HepG2 (cell line): ENCODE measurements at regions not wholly inside any gene's neighbourhood (a gene's known extent, or its start where the extent isn't known, plus 50 kb on each side); places are given as distances from the start of the nearest gene placed in this dataset.

Source experiments
- ATAC-seq: fragments of 200-7000 bp; cut with Tn5 transposase; 3 replicates; pipeline ENCODE4 v1.9.1; 2020; ENCODE audit warnings: mild to moderate bottlenecking, moderate library complexity
- BruUV-seq: library from RNA; stranded (reverse); fragments of 400-500 nt; replicated peaks from 2 replicates; lab custom pipeline; 2021; lab: Mats Ljungman, UMichigan
- CTCF ChIA-PET: fragments of 300-600 bp; formaldehyde crosslinking; extraction: SDS; loops from one replicate; lab custom pipeline; 2021; ENCODE audit warnings: low total read pairs, inconsistent platforms, low intra/inter-chr PET ratio; lab: Yijun Ruan, JAX
- POLR2A ChIA-PET: fragments of 350-600 bp; sonication (Branson Sonifier 250); formaldehyde crosslinking; loops from one replicate; lab custom pipeline; 2020; ENCODE audit warnings: antibody characterized with exemption, inconsistent platforms; lab: Yijun Ruan, JAX
- DNase-seq: peaks from one replicate; pipeline ENCODE4 v3.0.0-alpha.2; 2015; ENCODE audit warnings: low spot score
- FAIRE-seq: peaks from 3 replicates; lab custom pipeline; 2011; peaks lifted over from hg19 to GRCh38; lab: Jason Lieb, UNC
- H2AFZ ChIP-seq: one replicate; pipeline ENCODE4 v1.6.1; 2011; ENCODE audit warnings: low read length, inconsistent platforms
- H3K27ac ChIP-seq: fragments of 300-600 bp; 3 replicates; pipeline ENCODE4 v1.8.0; 2011; ENCODE audit warnings: mixed run types, mild to moderate bottlenecking, mixed read lengths, low read length, inconsistent platforms; ENCODE audit not compliant: insufficient read depth; ENCODE audit errors: extremely low read length
- H3K27me3 ChIP-seq, 2 experiments: fragments of 200-600 bp in 1 of 2; 2 replicates in 1 of 2; 3 replicates in 1 of 2; pipeline versions ENCODE4 v1.6.0 to v1.8.0; 2011; ENCODE audit warnings: low read length in 2 of 2, mild to moderate bottlenecking in 2 of 2, moderate library complexity in 2 of 2, inconsistent platforms in 1 of 2; ENCODE audit not compliant: insufficient read depth in 2 of 2, control insufficient read depth in 1 of 2
- H3K36me3 ChIP-seq, 2 experiments: fragments of 200-600 bp in 1 of 2; replicated peaks in 1 of 2; 2 replicates in 1 of 2; 3 replicates in 1 of 2; pipeline versions ENCODE4 v1.5.1 to v1.8.0; 2011; ENCODE audit warnings: low read length in 2 of 2, inconsistent platforms in 1 of 2; ENCODE audit not compliant: insufficient read depth in 2 of 2, control insufficient read depth in 1 of 2
- H3K4me1 ChIP-seq: 2 replicates; pipeline ENCODE4 v1.5.1; 2012; ENCODE audit warnings: low read length, inconsistent platforms; ENCODE audit not compliant: insufficient read depth
- H3K4me2 ChIP-seq: 2 replicates; pipeline ENCODE4 v1.6.0; 2011; ENCODE audit warnings: low read depth, low read length, inconsistent platforms
- H3K4me3 ChIP-seq, 3 experiments: fragments of 200-600 bp in 1 of 3; sonication (generic), shearing (Covaris generic) in 1 of 3; replicated peaks in 1 of 3; 2 replicates each; pipeline ENCODE4 v1.5.1; 2011 to 2016; ENCODE audit warnings: low read length in 3 of 3, inconsistent platforms in 2 of 3, low read depth in 2 of 3, mild to moderate bottlenecking in 2 of 3, control low read depth in 1 of 3, mixed read lengths in 1 of 3; ENCODE audit not compliant: insufficient read depth in 1 of 3
- H3K79me2 ChIP-seq: one replicate; pipeline ENCODE4 v1.6.1; 2011; ENCODE audit warnings: low read length, inconsistent platforms; ENCODE audit not compliant: insufficient read depth
- H3K9ac ChIP-seq: 2 replicates; pipeline ENCODE4 v1.6.0; 2011; ENCODE audit warnings: mild to moderate bottlenecking, low read depth, low read length, inconsistent platforms; ENCODE audit not compliant: insufficient read depth
- H3K9me3 ChIP-seq: 2 replicates; pipeline ENCODE4 v1.5.1; 2012; ENCODE audit warnings: mild to moderate bottlenecking, low read length
- H4K20me1 ChIP-seq: 2 replicates; pipeline ENCODE4 v1.6.0; 2011; ENCODE audit warnings: inconsistent platforms, mild to moderate bottlenecking, low read length, moderate library complexity; ENCODE audit not compliant: insufficient read depth
- ATF7 ChIP-seq, 2 experiments: fragments of 450-650 bp in 1 of 2; sonication (generic) in 1 of 2; formaldehyde crosslinking in 1 of 2; IDR thresholded peaks; 2 replicates each; pipeline versions ENCODE4 v1.4.0 to v1.6.1; 2016 to 2020; ENCODE audit warnings: antibody characterized with exemption in 1 of 2, mild to moderate bottlenecking in 1 of 2, missing genetic modification reagents in 1 of 2
- CEBPB ChIP-seq: IDR thresholded peaks from 2 replicates; pipeline ENCODE4 v1.6.1; 2011; ENCODE audit warnings: low read depth, low read length, improper control_type of control experiment, borderline replicate concordance
- CREB1 ChIP-seq, 2 experiments: fragments of 450-650 bp in 1 of 2; IDR thresholded peaks; 2 replicates each; pipeline ENCODE4 v1.6.1; 2016 to 2017; ENCODE audit warnings: control low read depth in 1 of 2, mild to moderate bottlenecking in 1 of 2, missing compliant biosample characterization in 1 of 2, missing genetic modification characterization in 1 of 2
- JARID2 ChIP-seq: sonication (generic); formaldehyde crosslinking; IDR thresholded peaks from 2 replicates; pipeline ENCODE4 v1.8.1; 2023; ENCODE audit warnings: missing genetic modification reagents, inconsistent platforms; ENCODE audit not compliant: insufficient replicate concordance
- NR2F6 ChIP-seq, 2 experiments: IDR thresholded peaks; 2 replicates each; pipeline ENCODE4 v1.6.1; 2016; ENCODE audit warnings: antibody characterized with exemption in 1 of 2, mild to moderate bottlenecking in 1 of 2
- ZNF710 ChIP-seq: sonication (generic); formaldehyde crosslinking; IDR thresholded peaks from 2 replicates; pipeline ENCODE4 v1.5.0; 2020; ENCODE audit warnings: mild to moderate bottlenecking, missing genetic modification reagents, borderline replicate concordance
- ZNF772 ChIP-seq: sonication (generic); formaldehyde crosslinking; IDR thresholded peaks from 2 replicates; pipeline ENCODE4 v1.5.0; 2020; ENCODE audit warnings: mild to moderate bottlenecking, missing genetic modification reagents
- WGBS: methylation state at CpG from one replicate; pipeline ENCODE4 v1.1.6; 2017; ENCODE audit warnings: low lambda C conversion rate; 5-methylcytosine and 5-hydroxymethylcytosine counted together
- in situ Hi-C: cut with HindIII; loops from 2 replicates; pipeline ENCODE4 v1.10.0; 2017; ENCODE audit warnings: low pct_unique_long_range_greater_than_20kb; ENCODE audit not compliant: extremely low pct_ligation_motif_present
- intact Hi-C: fragments of 100-400 bp; cut with micrococcal nuclease; formaldehyde crosslinking; loops from one replicate; pipeline ENCODE4 v1.10.0; 2022; ENCODE audit not compliant: unreplicated experiment

GRCh38 chr6:142642651-142643050 is 302.3 kb downstream of the HIVEP2 start:
- no peak overlapping the region for H3K27ac ChIP-seq
- H3K9ac ChIP-seq, result no peak overlapping the region
- no peak for TF ChIP-seq ZNF710 (CRISPR knock-in tag)
- no peak for TF ChIP-seq CEBPB
- intact Hi-C loops, result no loop called here
- ChIA-PET CTCF (no interaction called here), POLR2A (no interaction called here)
- BruUV-seq, result no TSS peak
- H4K20me1 ChIP-seq, result no peaks in the 10 kb centered on the region
- in situ Hi-C loops, result no loop called here
- H3K27me3 ChIP-seq, result peaks cover 0 to 1% of the 10 kb centered on the region in 2 experiments; a peak in 1 of 5 replicates
- H3K4me1 ChIP-seq, result peaks cover 5% of the 10 kb centered on the region
- H3K4me3 ChIP-seq, result no peak overlapping the region
- H3K79me2 ChIP-seq, result no peaks in the 10 kb centered on the region
- ATAC-seq (no peak), DNase-seq (no peak), FAIRE-seq (no peak)
- no peaks in the 10 kb centered on the region for H3K9me3 ChIP-seq
- no peaks in the 10 kb centered on the region for H3K36me3 ChIP-seq
- whole genome bisulfite sequencing, result 53% methylated on average over 1 of the region's 1 CpG
- H2AFZ ChIP-seq, result no peak overlapping the region
- no peak overlapping the region for H3K4me2 ChIP-seq

GRCh38 chr6:142644866-142645265 is 300.1 kb downstream of the HIVEP2 start:
- H2AFZ ChIP-seq, result no peak overlapping the region
- POLR2A ChIA-PET, result no interaction called here
- in situ Hi-C loops, result no loop called here

More at GRCh38 chr6:142644866-142645265, 300.1 kb downstream of the HIVEP2 start:
- Histone ChIP-seq H3K79me2 (no peaks in the 10 kb centered on the region), H3K4me1 (peaks cover 18% of the 10 kb centered on the region)
- intact Hi-C loops, result no loop called here
- no peak for ATAC-seq
- TF ChIP-seq NR2F6 (IDR thresholded peaks at IDR 0.05) (no peak), NR2F6 (CRISPR knock-in tag; IDR thresholded peaks at IDR 0.05) (no peak), ATF7 (IDR thresholded peaks at IDR 0.05) (peak; percentile 75), ATF7 (CRISPR knock-in tag; IDR thresholded peaks at IDR 0.05) (no peak), CREB1 (IDR thresholded peaks at IDR 0.05) (peak; percentile 68), CREB1 (CRISPR knock-in tag; IDR thresholded peaks at IDR 0.05) (no peak), ZNF772 (CRISPR knock-in tag) (no peak), JARID2 (CRISPR knock-in tag) (no peak)
- TF ChIP-seq, all 625 proteins: peak for 2
- Histone ChIP-seq H3K9me3 (no peaks in the 10 kb centered on the region), H4K20me1 (no peaks in the 10 kb centered on the region), H3K9ac (no peak overlapping the region), H3K4me2 (no peak overlapping the region), H3K27me3 (peaks cover 0 to 1% of the 10 kb centered on the region in 2 experiments; a peak in 1 of 5 replicates), H3K36me3 (no peaks in the 10 kb centered on the region), H3K27ac (no peak overlapping the region), H3K4me3 (no peak overlapping the region)
- CTCF ChIA-PET, result no interaction called here
- DNase-seq, result no peak
- WGBS, result 22% methylated on average over 3 of the region's 3 CpGs
- FAIRE-seq, result no peak
- BruUV-seq, result no TSS peak
